ENCODE measurements at regions not wholly inside any gene's neighbourhood (a gene's known extent, or its start where the extent isn't known, plus 50 kb on each side); places are given as distances from the start of the nearest gene placed in this dataset.

GRCh38 chr1:106555571-106555970, 500.9 kb upstream of the PRMT6 start:
- TF ChIP-seq, protein P1, sequence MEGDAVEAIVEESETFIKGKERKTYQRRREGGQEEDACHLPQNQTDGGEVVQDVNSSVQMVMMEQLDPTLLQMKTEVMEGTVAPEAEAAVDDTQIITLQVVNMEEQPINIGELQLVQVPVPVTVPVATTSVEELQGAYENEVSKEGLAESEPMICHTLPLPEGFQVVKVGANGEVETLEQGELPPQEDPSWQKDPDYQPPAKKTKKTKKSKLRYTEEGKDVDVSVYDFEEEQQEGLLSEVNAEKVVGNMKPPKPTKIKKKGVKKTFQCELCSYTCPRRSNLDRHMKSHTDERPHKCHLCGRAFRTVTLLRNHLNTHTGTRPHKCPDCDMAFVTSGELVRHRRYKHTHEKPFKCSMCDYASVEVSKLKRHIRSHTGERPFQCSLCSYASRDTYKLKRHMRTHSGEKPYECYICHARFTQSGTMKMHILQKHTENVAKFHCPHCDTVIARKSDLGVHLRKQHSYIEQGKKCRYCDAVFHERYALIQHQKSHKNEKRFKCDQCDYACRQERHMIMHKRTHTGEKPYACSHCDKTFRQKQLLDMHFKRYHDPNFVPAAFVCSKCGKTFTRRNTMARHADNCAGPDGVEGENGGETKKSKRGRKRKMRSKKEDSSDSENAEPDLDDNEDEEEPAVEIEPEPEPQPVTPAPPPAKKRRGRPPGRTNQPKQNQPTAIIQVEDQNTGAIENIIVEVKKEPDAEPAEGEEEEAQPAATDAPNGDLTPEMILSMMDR (IDR thresholded peaks at IDR 0.05; ENCODE audit: insufficient read depth, low read length) = no peak
- TF ChIP-seq, protein P2, sequence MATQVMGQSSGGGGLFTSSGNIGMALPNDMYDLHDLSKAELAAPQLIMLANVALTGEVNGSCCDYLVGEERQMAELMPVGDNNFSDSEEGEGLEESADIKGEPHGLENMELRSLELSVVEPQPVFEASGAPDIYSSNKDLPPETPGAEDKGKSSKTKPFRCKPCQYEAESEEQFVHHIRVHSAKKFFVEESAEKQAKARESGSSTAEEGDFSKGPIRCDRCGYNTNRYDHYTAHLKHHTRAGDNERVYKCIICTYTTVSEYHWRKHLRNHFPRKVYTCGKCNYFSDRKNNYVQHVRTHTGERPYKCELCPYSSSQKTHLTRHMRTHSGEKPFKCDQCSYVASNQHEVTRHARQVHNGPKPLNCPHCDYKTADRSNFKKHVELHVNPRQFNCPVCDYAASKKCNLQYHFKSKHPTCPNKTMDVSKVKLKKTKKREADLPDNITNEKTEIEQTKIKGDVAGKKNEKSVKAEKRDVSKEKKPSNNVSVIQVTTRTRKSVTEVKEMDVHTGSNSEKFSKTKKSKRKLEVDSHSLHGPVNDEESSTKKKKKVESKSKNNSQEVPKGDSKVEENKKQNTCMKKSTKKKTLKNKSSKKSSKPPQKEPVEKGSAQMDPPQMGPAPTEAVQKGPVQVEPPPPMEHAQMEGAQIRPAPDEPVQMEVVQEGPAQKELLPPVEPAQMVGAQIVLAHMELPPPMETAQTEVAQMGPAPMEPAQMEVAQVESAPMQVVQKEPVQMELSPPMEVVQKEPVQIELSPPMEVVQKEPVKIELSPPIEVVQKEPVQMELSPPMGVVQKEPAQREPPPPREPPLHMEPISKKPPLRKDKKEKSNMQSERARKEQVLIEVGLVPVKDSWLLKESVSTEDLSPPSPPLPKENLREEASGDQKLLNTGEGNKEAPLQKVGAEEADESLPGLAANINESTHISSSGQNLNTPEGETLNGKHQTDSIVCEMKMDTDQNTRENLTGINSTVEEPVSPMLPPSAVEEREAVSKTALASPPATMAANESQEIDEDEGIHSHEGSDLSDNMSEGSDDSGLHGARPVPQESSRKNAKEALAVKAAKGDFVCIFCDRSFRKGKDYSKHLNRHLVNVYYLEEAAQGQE (IDR thresholded peaks at IDR 0.05; ENCODE audit: insufficient replicate concordance, low read depth) = no peak
- TF ChIP-seq GABPA (IDR thresholded peaks at IDR 0.05; ENCODE audit: low read depth) (no peak), POLR2AphosphoS5 (IDR thresholded peaks at IDR 0.05; ENCODE audit: low read depth) (no peak), SPI1 (IDR thresholded peaks at IDR 0.05; ENCODE audit: borderline replicate concordance, low read depth) (no peak)
